ENCODE measurements at regions not wholly inside any gene's neighbourhood (a gene's known extent, or its start where the extent isn't known, plus 50 kb on each side); places are given as distances from the start of the nearest gene placed in this dataset.
"Not testable (repeated sequence)": the region's sequence is repeated elsewhere in the genome, so short reads cannot be mapped to it uniquely, and the experiment has no call there.

DNA sequence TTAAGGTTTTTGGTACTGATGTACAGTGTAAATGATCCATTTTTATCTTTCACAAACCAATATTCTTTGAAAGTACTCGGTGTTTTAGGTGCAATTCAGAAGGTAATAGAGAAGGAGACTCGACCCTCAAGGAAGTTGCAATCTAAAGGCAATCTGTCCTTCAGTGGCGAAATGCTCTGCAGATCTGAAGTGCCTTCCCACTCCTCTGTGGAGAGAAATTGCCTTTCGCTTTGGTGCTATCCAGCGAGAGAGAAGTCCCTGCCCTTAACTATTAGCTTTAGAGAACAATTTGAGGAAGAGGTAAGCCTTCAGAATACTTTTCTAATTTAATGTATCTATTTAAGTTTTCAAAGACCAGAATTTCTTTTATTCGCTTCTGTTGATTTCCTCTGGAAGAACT lies 371.8 kb upstream of the FANCL start:
- DNase-seq (ENCODE audit: low read depth in 2 of 3, low spot score in 1 of 3) = no peak

DNA sequence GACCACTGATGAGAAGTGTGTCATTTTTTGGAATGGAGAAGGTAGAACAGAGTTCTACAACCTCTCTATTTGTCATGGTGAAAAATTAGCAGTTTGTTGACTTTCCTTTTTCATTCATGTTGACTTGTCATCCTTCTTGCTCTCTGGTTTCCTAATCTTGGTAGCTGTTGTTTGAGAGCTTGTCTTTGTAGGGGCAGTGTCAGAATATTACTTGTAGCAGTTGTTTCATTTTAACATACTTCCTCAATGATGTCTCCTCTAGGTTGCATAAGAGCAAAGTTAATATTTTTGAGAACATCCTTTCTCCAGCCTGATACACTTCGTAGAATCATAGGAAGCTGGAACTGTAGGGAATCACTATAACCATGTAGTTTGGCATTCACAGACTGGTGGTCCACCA lies 368.2 kb upstream of the FANCL start:
- no peak for DNase-seq (ENCODE audit: low read depth in 2 of 3, low spot score in 1 of 3)

DNA sequence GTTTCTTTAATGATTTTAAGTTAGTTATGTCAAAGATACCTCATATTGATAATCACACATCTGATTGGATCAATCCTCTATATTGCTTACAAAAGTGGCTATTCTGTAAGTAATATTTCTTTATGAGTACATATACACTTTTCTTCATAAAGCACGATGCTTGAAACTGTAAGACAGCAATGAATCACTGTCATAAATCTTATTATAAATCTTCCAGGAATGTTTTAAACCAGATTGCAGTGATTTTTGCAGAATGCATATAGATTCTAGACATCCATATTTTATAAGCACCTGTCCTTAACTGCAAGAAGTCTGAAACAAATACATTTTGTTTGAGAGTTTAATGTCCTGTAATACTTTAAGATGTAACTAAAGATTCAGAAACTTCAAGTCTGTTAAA lies 367.0 kb upstream of the FANCL start:
- DNase-seq (ENCODE audit: low read depth in 2 of 3, low spot score in 1 of 3) = no peak

DNA sequence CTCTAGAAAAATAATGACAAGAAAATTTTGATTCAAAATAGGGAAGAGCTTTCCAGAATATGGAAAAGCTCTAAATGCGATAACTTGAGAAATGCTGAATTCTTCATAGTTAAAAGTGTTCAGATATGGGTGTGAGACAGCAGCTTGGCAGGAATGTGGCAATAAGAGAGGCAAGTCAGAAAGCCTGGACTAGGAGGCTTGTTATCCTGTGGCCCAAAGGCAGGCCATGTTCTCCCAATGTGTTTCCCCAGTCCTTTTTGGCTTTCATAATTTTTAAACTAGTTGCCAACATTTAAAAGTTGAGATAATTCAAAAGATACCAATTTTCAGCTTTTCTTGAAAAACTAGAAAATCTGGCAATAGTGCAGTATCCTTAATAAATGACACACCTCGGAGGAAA lies 366.3 kb upstream of the FANCL start:
- no peak for DNase-seq (ENCODE audit: low read depth in 2 of 3, low spot score in 1 of 3)

DNA sequence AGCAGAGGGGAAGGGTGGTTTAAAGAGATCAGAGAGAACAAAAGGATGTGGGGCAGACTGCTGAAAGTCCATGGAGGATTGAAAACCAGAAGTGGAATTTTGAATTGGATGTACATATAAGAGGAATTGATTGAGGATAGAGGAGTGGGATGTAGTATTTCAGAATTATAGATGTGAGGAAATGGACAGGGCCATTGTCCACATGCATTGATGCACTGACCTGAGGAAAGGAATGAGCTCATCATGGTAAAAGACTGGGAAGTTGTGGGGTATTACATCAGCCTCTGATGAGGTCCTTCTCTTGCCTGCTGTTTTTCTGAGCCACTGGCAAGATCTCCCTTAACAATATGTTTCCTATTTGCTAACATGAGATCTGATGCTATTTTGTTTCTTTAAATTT lies 365.7 kb upstream of the FANCL start:
- DNase-seq (ENCODE audit: low read depth in 2 of 3, low spot score in 1 of 3) = no peak

GRCh38 chr2:58604096-58604495 lies 363.0 kb upstream of the FANCL start:
- no peak for DNase-seq (ENCODE audit: low read depth in 2 of 3, low spot score in 1 of 3)

DNA sequence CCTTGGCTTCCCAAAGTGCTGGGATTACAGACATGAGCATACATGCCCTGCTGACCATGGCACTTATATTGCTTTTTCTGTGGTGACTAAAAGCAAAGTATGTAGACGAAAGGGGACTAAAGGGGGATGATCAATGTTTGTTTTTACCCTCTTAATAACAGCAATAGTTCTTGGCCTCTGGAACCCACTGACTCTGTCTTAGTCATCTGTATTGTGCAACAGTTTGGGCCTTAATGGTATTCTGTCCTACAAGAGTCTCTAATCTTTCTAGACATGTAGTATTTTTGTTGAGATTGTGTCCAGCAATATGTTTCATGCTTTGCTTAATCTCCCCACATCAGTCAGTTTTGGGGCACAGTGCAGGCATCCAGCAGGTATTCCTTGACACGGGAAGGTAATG lies 359.9 kb upstream of the FANCL start:
- no peak for DNase-seq (ENCODE audit: low read depth in 2 of 3, low spot score in 1 of 3)

GRCh38 chr2:58598171-58598570 lies 357.0 kb upstream of the FANCL start:
- DNase-seq (ENCODE audit: low read depth in 2 of 3, low spot score in 1 of 3) = no peak

DNA sequence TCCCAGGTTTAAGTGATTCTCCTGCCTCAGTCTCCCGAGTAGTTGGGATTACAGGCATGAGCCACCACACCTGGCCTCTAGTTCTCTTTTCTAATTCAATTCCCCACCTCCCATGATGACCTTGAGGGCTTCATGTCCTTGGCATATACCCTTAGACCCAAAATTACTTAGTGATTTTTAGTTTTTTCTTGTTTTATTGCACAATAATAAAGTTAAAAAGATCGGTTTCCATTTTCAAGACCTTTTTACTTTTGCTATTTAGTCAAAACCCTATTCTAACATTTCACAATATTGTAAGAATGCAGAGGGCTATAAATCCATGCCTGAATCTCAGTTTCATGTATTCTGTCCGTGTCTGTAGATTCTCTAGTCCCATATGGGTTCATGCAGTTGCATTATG lies 354.6 kb upstream of the FANCL start:
- DNase-seq (ENCODE audit: low read depth in 2 of 3, low spot score in 1 of 3) = no peak

GRCh38 chr2:58594762-58595161 lies 353.6 kb upstream of the FANCL start:
- DNase-seq (ENCODE audit: low read depth in 2 of 3, low spot score in 1 of 3) = no peak

DNA sequence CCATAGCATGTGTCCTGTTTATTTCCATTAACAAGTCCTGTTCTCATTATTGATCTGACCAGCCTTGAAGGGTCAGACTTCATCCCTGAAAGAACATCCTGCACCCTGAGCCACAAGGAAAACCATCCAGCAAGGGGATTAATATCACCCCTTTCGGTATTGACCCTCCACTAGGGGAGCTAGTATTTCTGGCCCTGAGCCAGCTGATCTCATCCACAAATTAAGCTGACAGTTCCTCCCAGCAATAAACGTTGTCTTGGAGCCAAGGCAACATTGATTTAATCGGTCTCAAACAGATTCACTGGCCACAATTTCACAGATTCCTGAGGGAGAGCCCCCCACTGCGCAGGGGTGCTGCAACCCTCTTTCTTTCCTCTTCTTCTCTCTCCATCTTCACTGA lies 353.1 kb upstream of the FANCL start:
- no peak for DNase-seq (ENCODE audit: low read depth in 2 of 3, low spot score in 1 of 3)

GRCh38 chr2:58586178-58586577 lies 345.1 kb upstream of the FANCL start:
- not testable (repeated sequence) for DNase-seq (ENCODE audit: low read depth in 2 of 3, low spot score in 1 of 3)

DNA sequence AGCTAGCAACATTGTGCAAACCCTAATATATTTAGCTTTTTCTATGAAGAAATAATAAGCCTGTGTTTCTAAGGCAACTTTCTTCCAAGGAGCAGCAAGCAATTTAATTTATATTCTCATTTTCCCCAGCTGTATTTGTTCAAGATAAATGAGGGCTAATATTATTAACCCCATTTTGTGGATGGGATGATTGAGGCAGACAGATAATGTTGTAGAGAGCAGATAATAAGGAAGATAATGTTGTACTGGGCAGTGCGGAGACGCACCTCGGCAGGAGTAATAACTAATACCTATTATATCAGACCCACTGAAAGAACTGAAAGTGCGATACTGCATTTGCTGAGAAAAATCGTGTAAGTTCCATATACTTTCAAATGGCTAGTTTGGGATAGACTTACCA lies 344.1 kb upstream of the FANCL start:
- DNase-seq (ENCODE audit: low read depth in 2 of 3, low spot score in 1 of 3) = no peak

- DNase-seq (ENCODE audit: low read depth in 2 of 3, low spot score in 1 of 3) = no peak
These were observed 343.5 kb upstream of the FANCL start for GRCh38 chr2:58584606-58585118.

- no peak for DNase-seq (ENCODE audit: low read depth in 2 of 3, low spot score in 1 of 3)
These were observed 337.2 kb upstream of the FANCL start for GRCh38 chr2:58578276-58578675.

DNA sequence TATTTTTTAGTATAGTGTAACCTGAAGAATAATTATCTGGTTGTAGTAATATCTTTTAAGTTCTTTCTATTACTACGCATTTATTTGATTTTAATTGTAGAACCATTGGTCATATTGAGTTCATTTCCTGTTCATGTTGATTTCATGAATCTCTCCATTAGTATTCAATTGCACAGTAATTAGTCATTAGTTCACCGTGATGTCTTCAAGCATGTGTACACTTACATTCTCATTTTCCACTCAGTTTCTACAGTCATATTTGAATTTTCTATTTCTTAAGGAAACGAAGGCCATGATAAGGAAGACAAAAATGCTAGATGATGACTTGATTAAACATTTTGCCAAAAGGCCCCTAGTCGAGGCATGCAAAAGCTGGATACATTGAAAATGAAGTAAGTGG lies 333.7 kb upstream of the FANCL start:
- no peak for DNase-seq (ENCODE audit: low read depth in 2 of 3, low spot score in 1 of 3)

DNA sequence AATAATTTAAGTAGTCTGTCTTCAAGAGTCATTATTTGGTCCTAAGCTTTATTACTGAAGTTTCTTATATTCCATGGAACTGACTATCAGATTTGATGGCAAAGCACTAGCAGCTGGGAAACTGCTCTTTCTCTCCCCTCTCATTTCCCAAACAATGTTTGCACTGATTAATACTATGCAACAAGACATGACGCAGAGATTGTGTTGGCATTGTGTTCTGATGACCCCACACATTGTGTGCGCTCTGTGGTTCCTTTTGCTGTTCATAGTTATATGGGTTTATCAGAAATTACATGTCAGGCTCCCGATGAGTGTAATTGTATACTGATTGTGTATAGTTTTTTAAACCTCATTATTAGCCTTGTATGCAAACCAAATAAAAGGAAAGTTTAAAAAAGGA lies 331.6 kb upstream of the FANCL start:
- no peak for DNase-seq (ENCODE audit: low read depth in 2 of 3, low spot score in 1 of 3)

GRCh38 chr2:58571181-58571852 lies 330.2 kb upstream of the FANCL start:
- peak in 1 of 3 donors; percentile 5 for DNase-seq (ENCODE audit: low read depth in 2 of 3, low spot score in 1 of 3)

DNA sequence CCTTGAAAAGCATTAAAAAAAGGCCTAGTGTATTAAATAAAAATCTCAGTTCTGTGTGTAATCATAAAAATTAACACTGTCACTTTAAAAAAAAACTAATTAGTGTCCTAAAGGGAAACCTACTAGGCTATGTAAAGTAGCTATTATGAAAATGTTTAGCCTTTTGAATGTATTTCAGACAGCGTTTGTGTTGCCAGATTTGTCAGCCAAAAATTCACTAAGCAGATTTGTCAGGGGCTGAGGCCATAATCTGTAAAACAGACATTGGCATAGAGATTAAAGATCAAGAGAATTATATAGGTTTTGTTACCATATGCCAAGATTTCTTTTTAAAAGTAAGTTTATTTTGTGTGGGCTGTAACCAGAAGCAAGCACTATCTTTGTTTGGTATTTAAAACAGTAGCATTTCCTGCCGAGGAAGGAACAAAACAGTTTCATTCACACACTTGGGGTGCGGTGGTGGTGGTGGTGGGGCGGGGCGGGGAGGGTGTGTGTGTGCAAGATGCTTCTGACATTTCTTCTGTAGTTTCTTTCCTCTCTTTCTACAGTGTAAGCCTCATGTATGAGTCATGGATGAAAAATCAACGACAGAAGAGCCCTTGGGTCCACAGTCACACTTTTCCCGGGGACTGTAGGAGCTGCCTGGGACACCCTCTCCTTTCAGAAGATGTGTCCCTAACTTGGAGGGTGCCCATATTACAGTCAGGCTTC lies 328.5 kb upstream of the FANCL start:
- no peak for DNase-seq (ENCODE audit: low read depth in 2 of 3, low spot score in 1 of 3)

GRCh38 chr2:58568901-58569300 lies 327.8 kb upstream of the FANCL start:
- DNase-seq (ENCODE audit: low read depth in 2 of 3, low spot score in 1 of 3) = no peak

DNA sequence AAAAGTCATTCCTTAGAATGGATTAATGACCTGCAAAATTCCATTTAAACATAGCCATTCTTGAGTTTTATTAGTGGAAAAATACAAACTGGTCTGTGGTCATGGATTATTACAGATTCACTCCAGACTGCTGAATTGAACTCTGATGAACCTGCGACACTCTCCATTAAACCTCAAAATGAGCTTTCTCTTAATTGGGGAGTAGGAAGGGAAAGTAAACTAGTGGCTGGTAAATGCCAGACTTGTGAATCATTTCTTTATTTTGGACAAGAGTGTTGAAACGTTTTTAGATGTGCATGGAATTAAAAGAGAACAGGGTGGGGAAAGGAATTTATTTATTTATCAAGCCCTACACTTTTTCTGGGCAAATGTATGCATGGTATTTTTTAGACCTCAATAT lies 321.2 kb upstream of the FANCL start:
- no peak for DNase-seq (ENCODE audit: low read depth in 2 of 3, low spot score in 1 of 3)

DNA sequence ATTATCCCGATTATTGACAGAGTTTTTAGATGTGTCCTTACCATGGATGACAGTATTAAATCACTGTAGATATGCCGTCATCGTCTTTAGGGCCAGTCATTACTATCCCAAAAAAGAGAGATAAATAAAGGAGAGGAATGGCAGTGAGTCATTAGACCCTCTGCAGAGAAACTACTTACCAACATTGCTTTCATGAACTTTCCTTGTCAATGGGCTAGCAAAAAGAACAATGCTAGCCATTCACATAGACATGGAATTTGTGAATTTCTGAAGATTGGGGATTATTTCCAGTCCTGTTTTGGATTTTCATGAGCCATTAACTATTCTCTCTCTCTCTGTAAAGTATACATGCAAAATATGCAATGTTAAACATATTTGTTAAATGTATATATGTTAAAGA lies 319.4 kb upstream of the FANCL start:
- no peak for DNase-seq (ENCODE audit: low read depth in 2 of 3, low spot score in 1 of 3)

- DNase-seq (ENCODE audit: low read depth in 2 of 3, low spot score in 1 of 3) = no peak
These were observed 317.8 kb upstream of the FANCL start for GRCh38 chr2:58558881-58559280.
